ENCODE measurements at regions not wholly inside any gene's neighbourhood (a gene's known extent, or its start where the extent isn't known, plus 50 kb on each side); places are given as distances from the start of the nearest gene placed in this dataset.
"Not testable (repeated sequence)": the region's sequence is repeated elsewhere in the genome, so short reads cannot be mapped to it uniquely, and the experiment has no call there.

- DNase-seq (ENCODE audit: low read depth), result no peak
- TF ChIP-seq CTCF (conservative IDR thresholded peaks at IDR 0.05; ENCODE audit: low read depth, low read length), result no peak
Measured at GRCh38 chrX:148298737-148299136, 201.7 kb upstream of the AFF2 start.

GRCh38 chrX:148305214-148305613 is 195.2 kb upstream of the AFF2 start:
- H3K4me3 ChIP-seq (ENCODE audit: low read length); DNase-seq (ENCODE audit: low read depth): not testable (repeated sequence)

More at GRCh38 chrX:148298737-148299136, 201.7 kb upstream of the AFF2 start:
- no peak overlapping the region for H3K4me3 ChIP-seq (ENCODE audit: low read length)

GRCh38 chrX:148309413-148309812 is 191.0 kb upstream of the AFF2 start:
- no peak for DNase-seq (ENCODE audit: low read depth)
- no peak for TF ChIP-seq CTCF (conservative IDR thresholded peaks at IDR 0.05; ENCODE audit: low read depth, low read length)
- no peak overlapping the region for H3K4me3 ChIP-seq (ENCODE audit: low read length)

DNA sequence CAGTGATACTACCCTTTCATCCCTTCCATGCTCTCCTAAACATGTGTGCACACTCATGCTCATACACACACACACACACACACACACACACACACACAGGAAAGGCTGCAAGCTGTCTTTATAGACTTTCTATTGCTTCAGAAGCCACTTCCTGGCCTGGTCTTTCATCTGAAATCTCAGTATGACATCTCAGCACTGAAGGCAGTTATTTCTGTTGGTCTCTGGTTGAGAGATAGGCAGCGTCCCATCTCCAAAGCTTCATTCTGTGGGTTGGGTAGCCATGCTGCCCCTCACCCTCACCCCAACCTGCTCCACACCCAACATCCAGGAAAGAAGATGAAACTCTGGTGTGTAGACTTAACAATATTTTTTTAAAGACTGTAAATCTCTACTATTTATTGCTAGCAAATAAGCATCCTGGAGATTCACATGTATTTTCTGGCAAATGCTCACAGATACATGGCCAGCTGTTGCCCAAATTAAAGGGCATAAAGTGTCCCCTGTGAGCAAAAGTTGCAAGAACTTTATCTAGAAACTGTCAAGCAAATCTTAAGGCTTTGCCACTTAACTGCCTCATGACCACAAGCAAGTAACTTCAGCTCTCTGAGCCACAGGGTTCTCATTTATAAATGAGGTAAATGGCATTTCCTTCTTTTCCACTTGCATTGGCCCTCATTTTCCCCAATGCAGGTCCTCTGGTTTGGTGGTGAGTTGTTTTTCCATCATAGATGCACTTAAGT is 189.8 kb upstream of the AFF2 start:
- no peak for TF ChIP-seq CTCF (conservative IDR thresholded peaks at IDR 0.05; ENCODE audit: low read depth, low read length)
- no peak overlapping the region for H3K4me3 ChIP-seq (ENCODE audit: low read length)
- DNase-seq (ENCODE audit: low read depth), result no peak

DNA sequence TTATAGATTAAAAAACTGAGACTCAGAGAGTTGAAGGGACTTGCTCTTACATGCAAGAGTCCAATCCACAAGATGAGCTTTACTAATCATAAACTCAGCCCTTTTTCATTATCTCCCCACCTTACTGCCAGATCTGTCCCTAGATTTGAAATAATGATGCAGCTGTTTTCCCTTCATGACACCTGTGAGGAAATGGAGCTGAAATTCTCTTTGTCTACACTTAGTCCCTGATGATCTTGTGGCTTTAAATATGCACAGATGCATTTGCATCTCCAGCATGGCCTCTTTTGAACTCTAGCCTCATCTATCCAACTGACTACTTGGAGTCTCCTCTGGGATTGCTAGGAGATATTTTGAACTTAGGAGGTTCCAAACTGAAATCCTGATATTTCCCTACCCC is 188.9 kb upstream of the AFF2 start:
- no peak for DNase-seq (ENCODE audit: low read depth)
- H3K4me3 ChIP-seq (ENCODE audit: low read length), result no peak overlapping the region
- TF ChIP-seq CTCF (conservative IDR thresholded peaks at IDR 0.05; ENCODE audit: low read depth, low read length), result no peak

- TF ChIP-seq CTCF (conservative IDR thresholded peaks at IDR 0.05; ENCODE audit: low read depth, low read length), result no peak
- DNase-seq (ENCODE audit: low read depth), result no peak
- no peak overlapping the region for H3K4me3 ChIP-seq (ENCODE audit: low read length)
Measured at GRCh38 chrX:148314876-148315275, 185.5 kb upstream of the AFF2 start.

DNA sequence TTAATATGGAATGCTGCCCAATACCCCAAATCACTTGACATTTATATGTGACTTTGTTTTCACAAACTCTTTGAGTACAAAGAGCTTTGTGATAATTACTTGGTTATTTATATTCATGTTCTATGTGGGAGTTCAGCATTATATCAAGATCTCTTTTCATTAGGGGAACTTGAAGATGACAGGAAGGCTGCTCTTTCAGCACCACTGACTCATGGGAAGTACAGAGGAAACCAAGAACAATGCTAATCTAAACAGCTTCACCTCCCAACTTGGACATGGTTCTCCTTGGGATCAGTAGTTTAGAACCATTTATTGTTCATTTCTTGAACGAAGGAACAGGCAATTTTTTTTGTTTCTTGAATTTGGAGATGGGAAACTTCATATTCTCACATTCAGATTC is 184.0 kb upstream of the AFF2 start:
- H3K4me3 ChIP-seq (ENCODE audit: low read length), result no peak overlapping the region
- DNase-seq (ENCODE audit: low read depth), result no peak
- TF ChIP-seq CTCF (conservative IDR thresholded peaks at IDR 0.05; ENCODE audit: low read depth, low read length), result no peak

All from retinal pigment epithelial cell (primary cell).